ENCODE measurements at regions not wholly inside any gene's neighbourhood (a gene's known extent, or its start where the extent isn't known, plus 50 kb on each side); places are given as distances from the start of the nearest gene placed in this dataset.
"Not testable (repeated sequence)": the region's sequence is repeated elsewhere in the genome, so short reads cannot be mapped to it uniquely, and the experiment has no call there.

GRCh38 chr5:121630402-121630801 lies 221.3 kb upstream of the FTMT start:
- peak; percentile 18 for DNase-seq (ENCODE audit: low read depth)

- DNase-seq (ENCODE audit: low read depth): no peak
Measured at GRCh38 chr5:121634946-121635345, 216.7 kb upstream of the FTMT start.

GRCh38 chr5:121638126-121638525 lies 213.6 kb upstream of the FTMT start:
- no peak for DNase-seq (ENCODE audit: low read depth)

GRCh38 chr5:121640298-121640697 lies 211.4 kb upstream of the FTMT start:
- no peak for DNase-seq (ENCODE audit: low read depth)

- DNase-seq (ENCODE audit: low read depth): no peak
Measured at GRCh38 chr5:121658221-121658620, 193.5 kb upstream of the FTMT start.

- no peak for DNase-seq (ENCODE audit: low read depth)
Measured at GRCh38 chr5:121660142-121660541, 191.5 kb upstream of the FTMT start.

- DNase-seq (ENCODE audit: low read depth): not testable (repeated sequence)
Measured at GRCh38 chr5:121665542-121665941, 186.1 kb upstream of the FTMT start.

GRCh38 chr5:121667292-121667691 lies 184.4 kb upstream of the FTMT start:
- no peak for DNase-seq (ENCODE audit: low read depth)

- DNase-seq (ENCODE audit: low read depth): no peak
Measured at GRCh38 chr5:121668635-121669034, 183.0 kb upstream of the FTMT start.

- no peak for DNase-seq (ENCODE audit: low read depth)
Measured at GRCh38 chr5:121671624-121672023, 180.1 kb upstream of the FTMT start.

GRCh38 chr5:121675924-121676323 lies 175.8 kb upstream of the FTMT start:
- DNase-seq (ENCODE audit: low read depth): no peak

GRCh38 chr5:121681229-121681855 lies 170.3 kb upstream of the FTMT start:
- no peak for DNase-seq (ENCODE audit: low read depth)

GRCh38 chr5:121688126-121688525 lies 163.6 kb upstream of the FTMT start:
- no peak for DNase-seq (ENCODE audit: low read depth)

- no peak for DNase-seq (ENCODE audit: low read depth)
Measured at GRCh38 chr5:121688781-121689180, 162.9 kb upstream of the FTMT start.

- no peak for DNase-seq (ENCODE audit: low read depth)
Measured at GRCh38 chr5:121691478-121691877, 160.2 kb upstream of the FTMT start.

GRCh38 chr5:121692158-121692557 lies 159.5 kb upstream of the FTMT start:
- DNase-seq (ENCODE audit: low read depth): no peak

- DNase-seq (ENCODE audit: low read depth): no peak
Measured at GRCh38 chr5:121693864-121694263, 157.8 kb upstream of the FTMT start.

- no peak for DNase-seq (ENCODE audit: low read depth)
Measured at GRCh38 chr5:121695307-121695706, 156.4 kb upstream of the FTMT start.

- no peak for DNase-seq (ENCODE audit: low read depth)
Measured at GRCh38 chr5:121698690-121699089, 153.0 kb upstream of the FTMT start.

GRCh38 chr5:121701731-121702130 lies 150.0 kb upstream of the FTMT start:
- no peak for DNase-seq (ENCODE audit: low read depth)

- DNase-seq (ENCODE audit: low read depth): no peak
Measured at GRCh38 chr5:121702682-121703081, 149.0 kb upstream of the FTMT start.

- no peak for DNase-seq (ENCODE audit: low read depth)
Measured at GRCh38 chr5:121704291-121704690, 147.4 kb upstream of the FTMT start.

GRCh38 chr5:121706686-121707085 lies 145.0 kb upstream of the FTMT start:
- DNase-seq (ENCODE audit: low read depth): no peak

GRCh38 chr5:121707178-121707577 lies 144.5 kb upstream of the FTMT start:
- no peak for DNase-seq (ENCODE audit: low read depth)
